A673 (cell line): ENCODE measurements at regions not wholly inside any gene's neighbourhood (a gene's known extent, or its start where the extent isn't known, plus 50 kb on each side); places are given as distances from the start of the nearest gene placed in this dataset.

Source experiments
- CTCF ChIP-seq: fragments of 300-800, 200-600 bp; sonication (generic); conservative IDR thresholded peaks from 2 replicates; pipeline ENCODE4 v1.5.1; 2017; ENCODE audit warnings: low read depth, mild to moderate bottlenecking, antibody characterized with exemption, low read length, moderate library complexity, mixed read lengths
- EZH2 ChIP-seq: fragments of 200-600 bp; sonication (generic); IDR thresholded peaks from 2 replicates; pipeline ENCODE4 v1.6.1; 2017; ENCODE audit warnings: borderline replicate concordance, low read depth, mild to moderate bottlenecking, mixed read lengths, antibody characterized with exemption, low read length; ENCODE audit not compliant: poor library complexity, severe bottlenecking

- no peak for TF ChIP-seq CTCF
- no peak for TF ChIP-seq EZH2
These were observed 745.3 kb downstream of the NR2F1-AS1 start for GRCh38 chr5:92835712-92836111.
